Activated CD4-positive, alpha-beta T cell treated with anti-CD3 and anti-CD28 coated beads for 36 hours (primary cell): ENCODE measurements at regions not wholly inside any gene's neighbourhood (a gene's known extent, or its start where the extent isn't known, plus 50 kb on each side); places are given as distances from the start of the nearest gene placed in this dataset.

ENCODE experiments used
- ATAC-seq: fragments of 200-7000 bp; cut with Tn5 transposase; one replicate; pipeline ENCODE4 v1.10.0; 2021; ENCODE audit warnings: mild to moderate bottlenecking, moderate library complexity
- CTCF ChIA-PET: fragments of 350-600 bp; sonication (Branson Sonifier 250); formaldehyde crosslinking; loops from one replicate; lab custom pipeline; 2021; ENCODE audit warnings: antibody characterized with exemption; lab: Charles Lee
- POLR2A ChIA-PET: fragments of 350-600 bp; sonication (Branson Sonifier 250); formaldehyde crosslinking; loops from one replicate; lab custom pipeline; 2021; ENCODE audit warnings: antibody characterized with exemption, inconsistent platforms; lab: Charles Lee
- DNase-seq: peaks from one replicate; pipeline ENCODE4 v3.0.0-alpha.2; 2020
- H3K27ac Mint-ChIP-seq: one replicate; pipeline ENCODE4 v1.8.0; 2021; ENCODE audit warnings: mixed read lengths
- H3K27me3 Mint-ChIP-seq: one replicate; pipeline ENCODE4 v1.8.0; 2021; ENCODE audit warnings: mixed read lengths
- H3K36me3 Mint-ChIP-seq: one replicate; pipeline ENCODE4 v1.8.0; 2021; ENCODE audit warnings: low read depth, mixed read lengths
- H3K4me1 Mint-ChIP-seq: one replicate; pipeline ENCODE4 v1.8.0; 2021; ENCODE audit warnings: mixed read lengths
- H3K4me3 Mint-ChIP-seq: one replicate; pipeline ENCODE4 v1.8.0; 2021; ENCODE audit warnings: mild to moderate bottlenecking, moderate library complexity, mixed read lengths
- H3K9me3 Mint-ChIP-seq: one replicate; pipeline ENCODE4 v1.8.0; 2021; ENCODE audit warnings: low read depth, mixed read lengths
- intact Hi-C, 2 experiments: fragments of 100-400 bp; cut with DNase I in 1 of 2; cut with micrococcal nuclease in 1 of 2; formaldehyde crosslinking; loops; one replicate each; pipeline versions ENCODE4 v1.14.2 to v1.15.1; 2022 to 2024; cut with DNase I, micrococcal nuclease

GRCh38 chr15:62430552-62430951 lies 265.5 kb upstream of the C2CD4B start:
- H3K27ac Mint-ChIP-seq, result no peak overlapping the region
- no peaks in the 10 kb centered on the region for H3K27me3 Mint-ChIP-seq
- H3K36me3 Mint-ChIP-seq, result no peaks in the 10 kb centered on the region
- ChIA-PET CTCF (no interaction called here), POLR2A (no interaction called here)
- no peaks in the 10 kb centered on the region for H3K4me1 Mint-ChIP-seq
- no peak overlapping the region for H3K4me3 Mint-ChIP-seq
- no peak for ATAC-seq
- DNase-seq, result no peak
- H3K9me3 Mint-ChIP-seq, result no peaks in the 10 kb centered on the region
- intact Hi-C loops, result no loop called here

- Mint-ChIP-seq H3K27me3 (no peaks in the 10 kb centered on the region), H3K36me3 (no peaks in the 10 kb centered on the region), H3K4me1 (no peaks in the 10 kb centered on the region), H3K4me3 (no peak overlapping the region), H3K9me3 (no peaks in the 10 kb centered on the region), H3K27ac (no peak overlapping the region)
- ChIA-PET POLR2A (no interaction called here), CTCF (no interaction called here)
- intact Hi-C loops, result no loop called here
- ATAC-seq (no peak), DNase-seq (no peak)
Measured at GRCh38 chr15:62431008-62431797, 266.1 kb upstream of the C2CD4B start.

- H3K27me3 Mint-ChIP-seq, result no peaks in the 10 kb centered on the region
- no peaks in the 10 kb centered on the region for H3K9me3 Mint-ChIP-seq
- intact Hi-C loops, result no loop called here
Measured at GRCh38 chr15:62431817-62432216, 266.7 kb upstream of the C2CD4B start.

GRCh38 chr15:62432702-62433398 lies 267.8 kb upstream of the C2CD4B start:
- DNase-seq (no peak), ATAC-seq (no peak)
- Mint-ChIP-seq H3K4me1 (no peaks in the 10 kb centered on the region), H3K27ac (no peak overlapping the region), H3K27me3 (no peaks in the 10 kb centered on the region), H3K9me3 (no peaks in the 10 kb centered on the region), H3K36me3 (no peaks in the 10 kb centered on the region), H3K4me3 (no peak overlapping the region)
- ChIA-PET POLR2A (no interaction called here), CTCF (no interaction called here)
- intact Hi-C loops, result no loop called here

More at GRCh38 chr15:62431817-62432216, 266.7 kb upstream of the C2CD4B start:
- Mint-ChIP-seq H3K27ac (no peak overlapping the region), H3K4me3 (no peak overlapping the region), H3K4me1 (no peaks in the 10 kb centered on the region), H3K36me3 (no peaks in the 10 kb centered on the region)
- DNase-seq (no peak), ATAC-seq (no peak)
- CTCF ChIA-PET, result no interaction called here
- POLR2A ChIA-PET, result no interaction called here

- no peak for ATAC-seq
- H3K9me3 Mint-ChIP-seq, result no peaks in the 10 kb centered on the region
- no peaks in the 10 kb centered on the region for H3K27me3 Mint-ChIP-seq
- POLR2A ChIA-PET, result no interaction called here
- CTCF ChIA-PET, result no interaction called here
- no peak for DNase-seq
- no peak overlapping the region for H3K4me3 Mint-ChIP-seq
- H3K27ac Mint-ChIP-seq, result no peak overlapping the region
- no peaks in the 10 kb centered on the region for H3K36me3 Mint-ChIP-seq
- H3K4me1 Mint-ChIP-seq, result no peaks in the 10 kb centered on the region
- intact Hi-C loops, result no loop called here
Measured at GRCh38 chr15:62436235-62436634, 271.1 kb upstream of the C2CD4B start.

GRCh38 chr15:62437753-62438152 lies 272.7 kb upstream of the C2CD4B start:
- Mint-ChIP-seq H3K4me1 (no peaks in the 10 kb centered on the region), H3K9me3 (no peaks in the 10 kb centered on the region), H3K27ac (no peak overlapping the region), H3K27me3 (no peaks in the 10 kb centered on the region), H3K36me3 (no peaks in the 10 kb centered on the region), H3K4me3 (no peak overlapping the region)
- CTCF ChIA-PET, result no interaction called here
- POLR2A ChIA-PET, result no interaction called here
- intact Hi-C loops, result no loop called here
- ATAC-seq, result no peak
- no peak for DNase-seq

- H3K9me3 Mint-ChIP-seq, result no peaks in the 10 kb centered on the region
- no peak for ATAC-seq
- no peak overlapping the region for H3K27ac Mint-ChIP-seq
- no peaks in the 10 kb centered on the region for H3K27me3 Mint-ChIP-seq
- DNase-seq, result no peak
- ChIA-PET CTCF (no interaction called here), POLR2A (no interaction called here)
- no peaks in the 10 kb centered on the region for H3K36me3 Mint-ChIP-seq
- no peak overlapping the region for H3K4me3 Mint-ChIP-seq
- H3K4me1 Mint-ChIP-seq, result no peaks in the 10 kb centered on the region
- intact Hi-C loops, result no loop called here
Measured at GRCh38 chr15:62439543-62440016, 274.5 kb upstream of the C2CD4B start.

- CTCF ChIA-PET, result no interaction called here
- no peaks in the 10 kb centered on the region for H3K4me1 Mint-ChIP-seq
- no peak overlapping the region for H3K4me3 Mint-ChIP-seq
- no peaks in the 10 kb centered on the region for H3K9me3 Mint-ChIP-seq
- no peaks in the 10 kb centered on the region for H3K27me3 Mint-ChIP-seq
- no peaks in the 10 kb centered on the region for H3K36me3 Mint-ChIP-seq
- no peak overlapping the region for H3K27ac Mint-ChIP-seq
- DNase-seq (no peak), ATAC-seq (no peak)
- POLR2A ChIA-PET, result interaction anchor here (0.6 kb wide), 1 partner anchor 497 kb away, joined by 3 read pairs; no protein-coding TSS in a partner anchor
- intact Hi-C loops, result no loop called here
Measured at GRCh38 chr15:62440362-62441105, 275.4 kb upstream of the C2CD4B start.

GRCh38 chr15:62444104-62445022 lies 279.3 kb upstream of the C2CD4B start:
- Mint-ChIP-seq H3K4me3 (no peak overlapping the region), H3K27me3 (no peaks in the 10 kb centered on the region), H3K27ac (no peak overlapping the region), H3K36me3 (no peaks in the 10 kb centered on the region), H3K4me1 (no peaks in the 10 kb centered on the region), H3K9me3 (no peaks in the 10 kb centered on the region)
- intact Hi-C loops, result no loop called here
- ChIA-PET CTCF (interaction anchor here (0.7 kb wide), 1 partner anchor 31 kb away, joined by 3 read pairs; no protein-coding TSS in a partner anchor), POLR2A (no interaction called here)
- DNase-seq (peak; percentile 14), ATAC-seq (peak; percentile 49)

GRCh38 chr15:62445244-62445643 lies 280.2 kb upstream of the C2CD4B start:
- Mint-ChIP-seq H3K27me3 (no peaks in the 10 kb centered on the region), H3K4me1 (no peaks in the 10 kb centered on the region), H3K27ac (no peak overlapping the region), H3K36me3 (no peaks in the 10 kb centered on the region), H3K9me3 (no peaks in the 10 kb centered on the region), H3K4me3 (no peak overlapping the region)
- no peak for DNase-seq
- intact Hi-C loops, result no loop called here
- no peak for ATAC-seq
- ChIA-PET POLR2A (interaction anchor here (0.5 kb wide), 1 partner anchor 36 kb away, joined by 3 read pairs; no protein-coding TSS in a partner anchor), CTCF (interaction anchor here (0.6 kb wide), 1 partner anchor 8 kb away, joined by 3 read pairs; no protein-coding TSS in a partner anchor)

- ATAC-seq (no peak), DNase-seq (no peak)
- Mint-ChIP-seq H3K27me3 (no peaks in the 10 kb centered on the region), H3K36me3 (no peaks in the 10 kb centered on the region), H3K27ac (no peak overlapping the region), H3K4me3 (no peak overlapping the region), H3K4me1 (no peaks in the 10 kb centered on the region), H3K9me3 (no peaks in the 10 kb centered on the region)
- intact Hi-C loops, result no loop called here
- CTCF ChIA-PET, result no interaction called here
- POLR2A ChIA-PET, result no interaction called here
Measured at GRCh38 chr15:62446984-62447383, 281.9 kb upstream of the C2CD4B start.
